HG02943 (cell line): ENCODE measurements at regions not wholly inside any gene's neighbourhood (a gene's known extent, or its start where the extent isn't known, plus 50 kb on each side); places are given as distances from the start of the nearest gene placed in this dataset.

Source experiments
- ATAC-seq: cut with Tn5 transposase; IDR thresholded peaks from one replicate; pipeline ENCODE4 v1.9.1; 2021; ENCODE audit warnings: mild to moderate bottlenecking, low read depth, moderate library complexity; ENCODE audit not compliant: unreplicated experiment

GRCh38 chr13:79267560-79267959 lies 138.5 kb downstream of the RBM26 start:
- no peak for ATAC-seq

- ATAC-seq, result no peak
These were observed 147.6 kb downstream of the RBM26 start for GRCh38 chr13:79258489-79258888.

DNA sequence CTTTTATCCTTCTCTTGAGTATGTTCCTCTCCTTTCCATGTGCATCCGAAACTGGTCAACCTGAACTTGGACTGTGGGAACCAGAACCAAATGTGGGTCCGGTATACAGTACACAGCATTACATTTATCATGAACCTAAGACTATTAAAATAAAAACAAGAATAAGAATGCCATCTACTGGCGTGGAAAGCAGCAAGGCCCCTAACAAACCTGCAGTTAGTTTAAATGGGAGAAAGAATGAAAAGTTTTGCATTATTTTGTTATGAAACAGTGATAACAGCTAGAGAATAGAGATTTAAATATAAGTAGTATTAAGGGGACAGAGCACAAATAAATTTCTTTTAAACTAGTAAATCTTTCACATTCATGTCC lies 159.5 kb downstream of the RBM26 start:
- ATAC-seq, result no peak

DNA sequence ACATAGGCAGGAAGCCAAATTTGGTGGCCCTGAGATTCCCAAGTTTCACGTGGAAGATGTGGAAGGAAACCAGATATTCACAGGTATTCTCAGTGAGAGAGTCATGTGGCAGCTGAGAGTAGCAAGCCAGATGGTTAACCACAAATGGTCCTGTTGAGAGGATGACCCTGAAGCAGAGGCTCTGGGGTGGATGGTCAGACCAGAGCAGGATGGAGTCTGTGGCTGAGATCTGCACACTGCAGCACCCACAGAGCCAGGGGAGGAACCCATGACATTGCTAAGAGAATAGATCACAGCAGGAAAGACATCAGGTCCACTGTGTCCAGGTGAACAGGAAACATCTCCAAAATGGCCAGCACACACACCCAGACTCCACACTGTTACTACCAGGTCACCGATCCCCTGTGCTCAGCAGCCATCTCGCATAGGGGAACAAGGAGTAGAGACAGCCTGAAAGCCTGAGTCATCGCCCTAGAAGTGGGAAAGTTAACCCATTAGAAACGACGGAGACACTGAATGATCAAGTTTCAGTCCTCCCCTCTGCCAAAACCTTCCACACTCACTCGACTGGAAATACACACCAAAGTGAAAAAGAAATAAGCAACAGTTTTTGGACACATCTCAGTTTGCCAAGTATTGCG lies 160.0 kb downstream of the RBM26 start:
- peak; percentile 68 for ATAC-seq

- no peak for ATAC-seq
These were observed 164.4 kb downstream of the RBM26 start for GRCh38 chr13:79241697-79242096.

GRCh38 chr13:79237981-79238380 lies 168.1 kb downstream of the RBM26 start:
- ATAC-seq, result no peak

DNA sequence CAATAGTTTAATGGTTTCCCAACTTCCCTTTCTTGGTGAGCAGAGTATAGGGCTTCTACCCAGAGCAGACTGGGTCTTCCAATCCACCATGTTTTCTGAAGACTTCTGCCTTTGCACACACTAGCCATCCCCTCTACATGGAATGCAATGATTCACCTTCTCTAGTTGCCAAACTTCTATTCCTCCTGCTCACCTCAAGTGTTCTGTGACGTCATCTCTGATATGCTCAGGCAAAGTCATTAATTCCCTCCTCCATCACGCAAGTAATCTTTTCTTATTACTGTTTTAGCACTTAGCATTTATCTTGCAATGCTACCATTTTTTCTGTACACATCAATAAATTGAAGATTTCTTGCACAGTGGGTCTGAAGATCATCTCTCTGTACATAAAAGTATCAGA lies 174.2 kb downstream of the RBM26 start:
- no peak for ATAC-seq

GRCh38 chr13:79229761-79230160 lies 176.3 kb downstream of the RBM26 start:
- ATAC-seq, result no peak

DNA sequence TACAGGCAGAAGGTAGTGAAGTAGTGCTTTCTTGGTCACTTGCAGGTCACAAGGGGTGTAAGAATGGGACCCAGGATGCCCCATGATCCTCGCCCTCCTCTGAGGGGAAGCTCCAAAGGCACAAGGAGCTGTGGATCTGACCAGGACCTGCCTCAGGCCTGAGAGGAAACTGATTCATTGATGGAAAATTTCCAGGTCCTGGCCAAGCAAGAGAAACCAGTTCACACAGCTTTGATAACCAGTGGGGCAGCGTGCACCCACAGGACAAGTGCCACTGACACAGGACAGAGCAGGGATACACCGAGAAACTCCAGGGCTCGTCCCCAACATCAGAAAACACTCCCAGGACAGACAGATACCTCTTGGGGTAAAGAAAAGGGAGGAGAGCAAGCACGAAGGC lies 177.1 kb downstream of the RBM26 start:
- ATAC-seq, result no peak

- peak; percentile 54 for ATAC-seq
These were observed 178.6 kb downstream of the RBM26 start for GRCh38 chr13:79227418-79227817.

DNA sequence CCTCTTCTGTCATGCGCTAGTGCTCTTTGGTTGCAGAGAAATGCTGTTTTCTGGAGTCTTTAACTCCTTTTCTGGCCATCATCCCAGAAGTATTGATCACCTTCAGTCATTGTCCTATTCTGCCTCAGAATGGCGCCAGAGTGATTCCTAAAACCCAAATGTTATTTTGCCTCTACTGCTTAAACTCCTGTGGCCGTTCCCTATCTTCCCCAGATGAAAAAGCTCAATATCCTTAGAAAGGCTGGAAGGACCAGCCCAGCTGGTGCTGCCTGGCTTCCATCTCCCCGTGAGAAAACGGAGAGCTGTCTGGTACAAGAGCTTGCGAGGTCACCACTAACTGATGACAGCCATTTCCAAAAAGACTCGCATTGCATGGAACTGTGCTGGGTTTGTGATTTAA lies 179.1 kb downstream of the RBM26 start:
- ATAC-seq, result peak; percentile 15

GRCh38 chr13:79226250-79226649 lies 179.8 kb downstream of the RBM26 start:
- ATAC-seq, result no peak

- ATAC-seq, result no peak
These were observed 180.4 kb downstream of the RBM26 start for GRCh38 chr13:79225487-79226232.

- no peak for ATAC-seq
These were observed 183.4 kb downstream of the RBM26 start for GRCh38 chr13:79222427-79223205.

DNA sequence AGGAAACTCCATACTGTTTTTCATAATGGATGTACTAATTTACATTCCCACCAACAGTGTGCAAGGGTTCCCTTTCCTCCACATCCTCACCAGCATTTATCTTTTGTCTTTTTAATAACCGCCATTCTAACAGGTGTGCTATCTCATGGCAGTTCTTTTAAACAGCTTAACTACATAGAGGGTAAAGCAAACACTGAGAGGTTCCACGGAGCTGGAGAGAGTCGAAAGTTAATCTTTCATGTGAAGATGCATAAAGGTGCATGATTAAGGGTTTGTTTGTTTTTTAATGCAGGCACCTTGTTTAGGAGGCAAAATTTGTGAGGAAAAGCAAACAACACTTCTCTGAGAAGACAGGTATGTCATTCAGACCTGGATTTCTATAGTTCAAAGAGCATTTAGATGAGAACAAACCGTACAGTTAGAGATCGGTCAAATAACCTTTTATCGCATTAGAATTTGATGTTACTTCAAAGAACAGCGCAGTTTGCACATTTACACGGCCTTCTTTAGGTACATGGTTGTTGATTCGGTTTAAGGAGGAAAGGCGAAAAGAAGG lies 193.9 kb downstream of the RBM26 start:
- ATAC-seq, result no peak

DNA sequence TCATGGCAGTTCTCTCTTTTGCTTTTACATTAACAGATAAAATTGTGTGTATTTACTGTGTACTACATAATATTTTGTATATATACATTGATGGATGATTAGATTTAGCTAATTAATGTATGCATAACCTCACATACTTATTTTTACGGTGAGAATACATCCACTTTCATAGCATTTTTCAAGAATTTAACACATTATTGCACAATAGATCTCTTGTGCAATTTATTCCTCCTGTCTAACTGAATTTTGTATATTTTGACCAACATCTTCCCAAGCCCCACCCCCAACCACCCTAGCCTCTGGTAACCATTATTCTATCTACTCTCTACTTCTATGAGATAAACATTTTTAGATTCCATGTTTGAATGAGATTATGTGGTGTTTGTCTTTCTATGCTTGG lies 194.7 kb downstream of the RBM26 start:
- ATAC-seq, result no peak

DNA sequence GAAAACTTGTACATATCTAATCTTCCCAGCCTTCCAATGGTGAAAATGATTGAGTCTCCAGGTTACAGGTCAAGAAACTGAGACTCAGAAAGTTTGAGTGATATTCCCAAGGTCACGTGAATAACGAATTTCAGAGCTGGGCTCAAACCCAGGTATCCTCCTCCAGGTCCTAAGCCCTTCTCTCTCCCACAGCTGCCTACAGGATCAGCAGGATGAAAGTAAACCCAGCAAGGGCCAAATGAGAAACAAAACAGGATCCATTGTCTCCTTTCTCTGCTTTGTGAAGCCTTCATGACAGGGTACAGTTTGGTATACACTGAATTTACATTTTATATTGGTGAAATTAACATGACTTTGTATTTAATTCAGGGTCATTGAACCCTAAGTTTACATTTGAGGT lies 208.1 kb downstream of the RBM26 start:
- ATAC-seq, result no peak

DNA sequence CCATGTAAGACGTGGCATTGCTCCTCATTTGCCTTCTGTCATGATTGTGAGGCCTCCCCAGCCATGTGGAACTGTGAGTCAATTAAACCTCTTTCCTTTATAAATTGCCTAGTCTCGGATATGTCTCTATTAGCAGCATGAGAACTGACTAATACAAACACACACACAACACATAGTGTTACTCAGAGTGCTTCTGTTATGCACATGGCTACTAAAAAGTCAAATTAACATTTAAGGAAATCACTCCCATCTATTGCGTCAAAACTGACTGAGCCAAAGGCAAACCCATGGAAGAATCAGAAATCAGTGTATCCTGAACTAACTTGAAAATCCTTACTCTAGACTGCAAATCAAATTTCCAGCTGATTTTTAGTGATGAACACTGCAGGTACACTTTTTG lies 209.2 kb downstream of the RBM26 start:
- no peak for ATAC-seq

GRCh38 chr13:79196366-79196765 lies 209.7 kb downstream of the RBM26 start:
- no peak for ATAC-seq

DNA sequence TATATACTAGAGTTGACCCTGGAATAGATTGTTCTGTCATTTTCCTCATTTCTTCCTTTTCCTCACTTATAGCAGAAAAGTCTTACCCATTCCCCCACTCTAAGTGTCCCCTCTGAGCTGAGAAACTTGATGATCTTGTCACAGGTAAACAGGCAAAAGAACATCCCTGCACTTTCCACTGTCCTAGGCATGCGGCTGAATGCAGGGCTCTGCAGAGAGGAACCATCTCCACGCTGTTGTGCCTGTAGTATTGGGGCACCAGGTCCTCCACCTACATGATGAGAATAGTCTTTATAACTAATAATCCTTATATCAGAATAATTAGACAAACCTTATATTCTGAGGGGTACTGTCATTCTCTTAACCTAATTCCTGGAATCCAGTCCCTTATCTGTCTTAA lies 211.3 kb downstream of the RBM26 start:
- peak; percentile 31 for ATAC-seq

DNA sequence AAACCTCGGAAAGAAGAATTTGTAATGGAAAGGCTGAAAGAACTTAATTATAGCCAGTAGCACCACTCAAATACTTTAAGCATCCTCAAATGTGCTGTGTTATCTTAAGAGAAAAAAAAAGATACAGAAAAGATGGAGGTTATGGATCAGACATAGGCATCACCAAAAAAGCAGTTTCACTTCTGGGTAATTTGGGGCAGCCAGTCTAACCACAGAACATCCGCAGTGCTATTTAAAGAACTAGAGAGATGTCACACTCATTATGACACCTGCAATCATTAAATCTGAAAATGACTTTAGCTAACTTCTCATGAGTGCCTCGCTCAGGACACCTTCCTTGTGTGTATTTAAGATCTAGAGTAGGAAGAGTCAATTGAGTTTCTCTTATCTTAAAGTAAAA lies 211.8 kb downstream of the RBM26 start:
- ATAC-seq, result peak; percentile 96
